Activated naive CD8-positive, alpha-beta T cell treated with anti-CD3 and anti-CD28 coated beads, Interleukin-2, amount 10 ng/mL, durations not matched to agents 7 days and 5 days (primary cell): ENCODE measurements at regions not wholly inside any gene's neighbourhood (a gene's known extent, or its start where the extent isn't known, plus 50 kb on each side); places are given as distances from the start of the nearest gene placed in this dataset.

Source experiments
- ATAC-seq: fragments of 150-1000 bp; cut with Tn5 transposase; one replicate; pipeline ENCODE4 v1.10.0; 2021; ENCODE audit warnings: low read depth, moderate library complexity
- POLR2A ChIA-PET: fragments of 350-600 bp; sonication (Branson Sonifier 250); formaldehyde crosslinking; loops from one replicate; lab custom pipeline; 2021; ENCODE audit warnings: antibody characterized with exemption; lab: Charles Lee
- DNase-seq: peaks from one replicate; pipeline ENCODE4 v3.0.0; 2021
- H3K27ac Mint-ChIP-seq: one replicate; pipeline ENCODE4 v1.8.0; 2022; ENCODE audit warnings: mild to moderate bottlenecking, mixed read lengths
- H3K27me3 Mint-ChIP-seq: one replicate; pipeline ENCODE4 v1.8.0; 2022; ENCODE audit warnings: mild to moderate bottlenecking, moderate library complexity, mixed read lengths
- H3K36me3 Mint-ChIP-seq: one replicate; pipeline ENCODE4 v1.8.0; 2021; ENCODE audit warnings: mild to moderate bottlenecking, mixed read lengths
- H3K4me1 Mint-ChIP-seq: one replicate; pipeline ENCODE4 v1.8.0; 2021; ENCODE audit warnings: mixed read lengths
- H3K4me3 Mint-ChIP-seq: one replicate; pipeline ENCODE4 v1.8.0; 2022; ENCODE audit warnings: mild to moderate bottlenecking, moderate library complexity, mixed read lengths
- H3K9me3 Mint-ChIP-seq: one replicate; pipeline ENCODE4 v1.8.0; 2021; ENCODE audit warnings: mixed read lengths

GRCh38 chr13:44758630-44759383 is 182.7 kb upstream of the TSC22D1 start:
- POLR2A ChIA-PET: no interaction called here
- Mint-ChIP-seq H3K4me1 (peaks cover under 1% of the 10 kb centered on the region), H3K4me3 (no peak overlapping the region), H3K36me3 (no peaks in the 10 kb centered on the region), H3K9me3 (no peaks in the 10 kb centered on the region), H3K27ac (no peak overlapping the region), H3K27me3 (no peaks in the 10 kb centered on the region)
- ATAC-seq (no peak), DNase-seq (no peak)

DNA sequence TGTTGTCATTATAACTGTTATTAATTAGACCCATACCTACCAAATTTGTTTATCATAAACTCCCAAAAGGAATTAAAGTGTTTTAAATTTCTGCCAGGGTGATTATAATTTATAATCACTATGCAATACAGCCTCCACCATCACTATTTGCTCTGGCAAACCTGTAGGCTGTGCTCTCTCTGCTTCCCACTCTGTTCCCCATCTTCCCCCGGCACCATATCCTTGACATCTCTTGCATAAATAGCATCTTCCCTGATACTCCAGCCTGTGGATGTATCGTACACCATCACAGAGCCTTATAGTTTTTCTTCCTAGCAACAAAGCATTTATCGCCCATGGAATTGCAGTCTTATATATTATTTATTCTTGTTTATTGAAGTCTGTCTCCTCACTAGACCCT is 181.5 kb upstream of the TSC22D1 start:
- H3K27me3 Mint-ChIP-seq: no peaks in the 10 kb centered on the region
- POLR2A ChIA-PET: no interaction called here
- no peak overlapping the region for H3K27ac Mint-ChIP-seq
- DNase-seq: no peak
- H3K9me3 Mint-ChIP-seq: no peaks in the 10 kb centered on the region
- H3K4me3 Mint-ChIP-seq: no peak overlapping the region
- H3K4me1 Mint-ChIP-seq: no peaks in the 10 kb centered on the region
- no peaks in the 10 kb centered on the region for H3K36me3 Mint-ChIP-seq
- ATAC-seq: no peak

DNA sequence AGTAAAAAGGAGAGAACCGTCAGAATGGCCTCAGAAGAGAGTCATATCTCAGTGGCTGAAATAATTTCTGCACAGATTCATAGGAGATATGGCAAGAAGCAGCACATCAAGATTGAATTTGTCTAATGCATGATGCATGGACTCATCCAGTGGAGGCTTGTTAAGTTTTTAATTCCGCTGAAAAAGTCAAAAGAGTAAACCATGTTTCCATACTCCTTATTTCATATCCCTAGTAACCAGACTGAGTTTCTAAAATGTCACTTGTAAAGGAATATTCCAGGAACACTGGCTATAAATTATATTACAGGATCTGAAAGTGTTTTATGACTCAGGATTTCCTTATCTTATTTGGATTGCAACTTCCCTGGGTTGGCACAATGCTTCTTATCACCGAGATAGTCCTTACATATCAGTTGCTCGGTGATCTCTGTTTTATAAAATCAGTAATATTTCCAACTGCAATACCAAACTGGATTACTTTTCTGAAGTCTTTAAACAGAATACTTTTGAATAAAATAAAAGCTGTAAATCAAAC is 180.2 kb upstream of the TSC22D1 start:
- no peak overlapping the region for H3K27ac Mint-ChIP-seq
- no peaks in the 10 kb centered on the region for H3K9me3 Mint-ChIP-seq

GRCh38 chr13:44755872-44756271 is 179.7 kb upstream of the TSC22D1 start:
- DNase-seq: no peak
- H3K27me3 Mint-ChIP-seq: no peaks in the 10 kb centered on the region
- POLR2A ChIA-PET: no interaction called here
- no peaks in the 10 kb centered on the region for H3K9me3 Mint-ChIP-seq
- no peaks in the 10 kb centered on the region for H3K4me1 Mint-ChIP-seq
- no peak overlapping the region for H3K27ac Mint-ChIP-seq
- no peaks in the 10 kb centered on the region for H3K36me3 Mint-ChIP-seq
- no peak overlapping the region for H3K4me3 Mint-ChIP-seq
- no peak for ATAC-seq

More for the DNA sequence above, 180.2 kb upstream of the TSC22D1 start:
- H3K4me1 Mint-ChIP-seq: no peaks in the 10 kb centered on the region
- ATAC-seq (no peak), DNase-seq (no peak)
- POLR2A ChIA-PET: no interaction called here
- no peaks in the 10 kb centered on the region for H3K36me3 Mint-ChIP-seq
- no peaks in the 10 kb centered on the region for H3K27me3 Mint-ChIP-seq
- H3K4me3 Mint-ChIP-seq: no peak overlapping the region

DNA sequence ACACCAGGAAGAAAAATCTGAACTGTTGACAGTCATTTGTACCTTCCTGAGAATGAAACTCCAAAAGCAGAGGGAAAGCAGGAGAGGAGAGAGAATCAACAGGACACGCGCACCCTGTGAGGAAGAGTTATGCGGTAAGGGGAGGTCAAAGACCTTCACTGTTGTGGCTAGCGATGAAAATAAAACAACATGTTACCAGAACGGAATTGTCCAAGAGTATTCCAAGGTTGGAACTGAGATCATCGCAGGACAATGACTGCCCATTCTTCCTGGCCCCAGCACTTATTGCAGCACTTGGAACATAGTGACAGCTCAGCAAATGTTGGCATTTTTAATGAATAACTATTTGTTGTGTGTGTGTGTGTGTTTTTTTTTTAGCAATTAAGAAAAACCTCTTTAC is 176.0 kb upstream of the TSC22D1 start:
- Mint-ChIP-seq H3K9me3 (no peaks in the 10 kb centered on the region), H3K4me1 (no peaks in the 10 kb centered on the region), H3K4me3 (no peak overlapping the region), H3K27me3 (peaks cover 5% of the 10 kb centered on the region), H3K36me3 (no peaks in the 10 kb centered on the region), H3K27ac (no peak overlapping the region)
- ATAC-seq (no peak), DNase-seq (no peak)
- POLR2A ChIA-PET: no interaction called here

DNA sequence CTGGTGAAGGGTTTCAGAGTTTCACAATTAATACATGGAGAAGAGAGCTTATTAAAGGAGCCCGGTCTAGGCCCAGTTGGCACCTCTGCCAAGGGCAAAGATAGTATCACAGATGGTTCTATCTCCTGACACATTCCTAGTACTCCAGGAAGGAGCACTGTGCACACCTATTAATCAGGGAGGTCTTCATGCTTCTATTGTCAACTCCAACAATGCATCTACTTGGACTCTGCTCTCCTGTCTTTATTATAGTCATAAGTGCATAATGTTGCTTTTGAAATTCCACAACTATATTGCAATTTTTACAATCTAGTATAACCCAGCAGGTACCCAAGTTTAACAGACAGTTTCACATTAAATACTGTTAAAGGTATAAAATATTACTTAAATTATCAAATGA is 174.5 kb upstream of the TSC22D1 start:
- Mint-ChIP-seq H3K27me3 (peaks cover 5% of the 10 kb centered on the region), H3K4me3 (no peak overlapping the region), H3K4me1 (no peaks in the 10 kb centered on the region), H3K36me3 (no peaks in the 10 kb centered on the region), H3K9me3 (no peaks in the 10 kb centered on the region), H3K27ac (no peak overlapping the region)
- no peak for ATAC-seq
- no peak for DNase-seq
- POLR2A ChIA-PET: no interaction called here

- no peak for DNase-seq
- H3K4me3 Mint-ChIP-seq: no peak overlapping the region
- no peaks in the 10 kb centered on the region for H3K9me3 Mint-ChIP-seq
- H3K27ac Mint-ChIP-seq: no peak overlapping the region
- no peaks in the 10 kb centered on the region for H3K4me1 Mint-ChIP-seq
- H3K27me3 Mint-ChIP-seq: peaks cover 5% of the 10 kb centered on the region
- ATAC-seq: no peak
- POLR2A ChIA-PET: no interaction called here
- H3K36me3 Mint-ChIP-seq: no peaks in the 10 kb centered on the region
Observed at GRCh38 chr13:44749906-44750305, 173.8 kb upstream of the TSC22D1 start.

DNA sequence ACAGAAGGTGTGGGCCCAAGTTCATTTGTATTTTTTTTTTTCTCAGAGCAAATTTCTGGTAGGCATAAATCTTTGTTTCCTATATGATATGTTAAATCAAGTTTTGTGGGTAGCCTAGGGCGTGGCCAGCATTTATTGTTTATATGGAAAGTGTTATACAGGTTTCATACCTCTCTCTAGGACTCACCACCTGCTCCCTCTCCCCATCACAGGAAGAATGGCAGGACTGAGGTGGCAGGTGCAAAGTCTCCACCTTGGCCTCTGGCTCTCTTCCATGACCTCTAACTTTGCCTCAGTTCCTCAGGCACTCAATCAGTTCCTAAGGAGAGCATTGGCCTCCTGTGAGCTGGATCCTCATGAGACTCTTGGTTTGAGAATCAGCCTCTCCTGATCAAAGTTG is 172.3 kb upstream of the TSC22D1 start:
- DNase-seq (no peak), ATAC-seq (no peak)
- Mint-ChIP-seq H3K27me3 (peaks cover 5% of the 10 kb centered on the region), H3K36me3 (no peaks in the 10 kb centered on the region), H3K4me3 (no peak overlapping the region), H3K4me1 (no peaks in the 10 kb centered on the region), H3K9me3 (no peaks in the 10 kb centered on the region), H3K27ac (no peak overlapping the region)
- POLR2A ChIA-PET: no interaction called here

- POLR2A ChIA-PET: no interaction called here
- Mint-ChIP-seq H3K27ac (no peak overlapping the region), H3K4me3 (no peak overlapping the region), H3K4me1 (no peaks in the 10 kb centered on the region), H3K9me3 (no peaks in the 10 kb centered on the region), H3K36me3 (no peaks in the 10 kb centered on the region), H3K27me3 (peaks cover 5% of the 10 kb centered on the region)
- ATAC-seq: no peak
- no peak for DNase-seq
Observed at GRCh38 chr13:44747179-44747578, 171.0 kb upstream of the TSC22D1 start.

DNA sequence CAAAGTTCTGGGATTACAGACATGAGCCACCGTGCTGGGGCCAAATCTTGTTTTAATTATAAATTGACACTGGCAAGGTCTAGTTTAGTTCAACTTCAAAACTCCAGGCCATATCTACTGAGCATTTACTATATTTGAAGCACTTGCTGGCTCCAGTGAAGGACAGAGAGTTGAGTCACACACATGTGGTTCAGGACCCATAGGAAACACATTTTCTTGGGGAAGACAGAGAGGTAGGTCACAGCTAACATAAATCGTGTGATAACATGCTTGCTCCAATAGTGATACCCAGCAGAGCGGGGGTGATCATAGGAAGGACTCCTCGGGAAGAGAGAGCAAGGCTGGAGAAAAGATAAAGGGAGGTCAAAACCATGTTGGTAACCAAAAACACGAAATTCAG is 170.6 kb upstream of the TSC22D1 start:
- H3K4me3 Mint-ChIP-seq: no peak overlapping the region
- no peaks in the 10 kb centered on the region for H3K36me3 Mint-ChIP-seq
- H3K27ac Mint-ChIP-seq: no peak overlapping the region
- no peaks in the 10 kb centered on the region for H3K9me3 Mint-ChIP-seq
- POLR2A ChIA-PET: no interaction called here
- ATAC-seq (no peak), DNase-seq (no peak)
- peaks cover 5% of the 10 kb centered on the region for H3K27me3 Mint-ChIP-seq
- H3K4me1 Mint-ChIP-seq: no peaks in the 10 kb centered on the region

DNA sequence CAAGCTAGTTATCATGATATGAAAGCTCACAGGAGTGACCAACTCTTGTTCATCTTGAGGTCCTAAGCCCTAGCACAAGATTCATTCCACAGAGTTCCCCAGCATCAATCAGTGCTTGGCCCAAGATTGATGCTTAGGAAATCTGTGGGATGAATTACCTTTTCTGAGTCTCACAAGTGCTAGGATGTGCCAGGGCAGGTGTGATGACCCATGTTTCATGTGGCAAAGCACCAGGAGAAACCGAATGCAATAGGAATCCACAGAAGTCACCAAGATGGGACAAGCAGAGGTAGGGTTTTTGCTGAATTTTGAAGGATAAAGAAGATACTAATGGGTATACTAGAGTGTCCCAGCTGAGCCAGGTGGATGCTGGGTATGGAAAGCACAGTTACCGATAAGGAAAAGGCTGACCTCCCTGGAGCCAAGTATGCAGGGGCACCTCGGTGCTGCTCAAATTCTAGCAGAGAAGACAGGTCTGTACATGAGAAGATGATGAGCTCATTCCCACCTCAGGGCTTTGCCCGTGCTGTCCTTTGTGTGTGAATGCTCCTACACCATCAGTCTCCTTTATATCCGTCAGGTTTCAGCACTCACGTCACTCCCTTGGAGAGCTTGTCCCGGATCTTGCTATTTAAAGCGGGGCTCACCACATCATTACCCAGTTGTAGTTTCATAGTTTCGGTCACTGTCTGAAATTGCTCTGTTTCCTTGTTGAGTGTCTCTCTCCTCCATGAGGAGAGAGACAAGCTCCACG is 168.9 kb upstream of the TSC22D1 start:
- peaks cover 5% of the 10 kb centered on the region for H3K27me3 Mint-ChIP-seq
- H3K36me3 Mint-ChIP-seq: no peaks in the 10 kb centered on the region
- H3K4me1 Mint-ChIP-seq: no peaks in the 10 kb centered on the region
- ATAC-seq: no peak
- H3K4me3 Mint-ChIP-seq: no peak overlapping the region
- H3K27ac Mint-ChIP-seq: no peak overlapping the region
- DNase-seq: no peak
- POLR2A ChIA-PET: no interaction called here
- H3K9me3 Mint-ChIP-seq: no peaks in the 10 kb centered on the region

DNA sequence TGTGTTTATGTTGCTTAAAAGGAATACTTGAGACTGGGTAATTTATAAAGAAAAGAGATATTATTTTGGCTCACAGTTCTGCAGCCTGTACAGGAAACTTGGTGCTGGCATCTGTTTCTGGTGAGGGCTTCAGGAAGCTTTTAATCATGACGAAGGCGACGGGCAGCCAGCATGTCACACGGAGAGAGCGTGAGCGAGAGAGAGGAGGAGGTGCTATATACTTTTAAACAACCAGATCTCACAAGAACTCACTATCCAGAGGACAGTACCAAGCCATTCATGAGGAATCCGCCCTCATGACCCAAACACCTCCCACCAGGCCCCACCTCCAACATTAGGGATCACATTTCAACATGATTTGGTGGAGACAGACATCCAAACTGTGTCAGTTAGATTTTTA is 163.4 kb upstream of the TSC22D1 start:
- DNase-seq (no peak), ATAC-seq (no peak)
- no peaks in the 10 kb centered on the region for H3K9me3 Mint-ChIP-seq
- peaks cover 6% of the 10 kb centered on the region for H3K27me3 Mint-ChIP-seq
- no peaks in the 10 kb centered on the region for H3K36me3 Mint-ChIP-seq
- H3K4me3 Mint-ChIP-seq: no peak overlapping the region
- no peak overlapping the region for H3K27ac Mint-ChIP-seq
- POLR2A ChIA-PET: no interaction called here
- H3K4me1 Mint-ChIP-seq: no peaks in the 10 kb centered on the region

DNA sequence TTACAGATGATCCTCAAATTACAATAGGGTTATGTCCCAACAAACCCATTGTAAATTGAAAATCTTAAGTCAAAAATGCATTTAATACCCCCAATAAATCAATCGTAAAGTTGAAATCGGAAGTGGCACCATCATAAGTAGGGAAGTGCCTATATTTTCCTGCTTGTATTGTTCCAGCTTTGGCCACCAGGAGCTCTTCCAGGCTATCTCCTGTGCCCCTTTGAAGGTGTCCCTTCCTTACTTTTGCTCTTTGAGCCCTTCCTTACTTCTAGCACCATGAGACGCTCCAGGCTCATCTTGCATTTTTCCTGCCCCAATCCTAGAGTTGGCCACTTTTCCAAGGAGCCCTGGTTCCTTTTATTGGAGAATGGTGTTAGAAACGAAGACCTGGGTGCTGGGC is 163.0 kb upstream of the TSC22D1 start:
- Mint-ChIP-seq H3K36me3 (no peaks in the 10 kb centered on the region), H3K27ac (no peak overlapping the region), H3K4me3 (no peak overlapping the region), H3K4me1 (no peaks in the 10 kb centered on the region), H3K27me3 (peaks cover 6% of the 10 kb centered on the region), H3K9me3 (no peaks in the 10 kb centered on the region)
- POLR2A ChIA-PET: no interaction called here
- no peak for ATAC-seq
- no peak for DNase-seq

- DNase-seq: no peak
- no peaks in the 10 kb centered on the region for H3K9me3 Mint-ChIP-seq
- H3K4me3 Mint-ChIP-seq: no peak overlapping the region
- H3K4me1 Mint-ChIP-seq: no peaks in the 10 kb centered on the region
- H3K27ac Mint-ChIP-seq: no peak overlapping the region
- no peaks in the 10 kb centered on the region for H3K36me3 Mint-ChIP-seq
- POLR2A ChIA-PET: no interaction called here
- no peak for ATAC-seq
- H3K27me3 Mint-ChIP-seq: peaks cover 6% of the 10 kb centered on the region
Observed at GRCh38 chr13:44738463-44738862, 162.3 kb upstream of the TSC22D1 start.
